GM12878 (cell line): ENCODE measurements at regions not wholly inside any gene's neighbourhood (a gene's known extent, or its start where the extent isn't known, plus 50 kb on each side); places are given as distances from the start of the nearest gene placed in this dataset.

Experiments used
- JUNB ChIP-seq: IDR thresholded peaks from 2 replicates; pipeline ENCODE4 v1.6.1; 2016; ENCODE audit warnings: antibody characterized with exemption, mild to moderate bottlenecking
- TCF12 ChIP-seq: IDR thresholded peaks from 2 replicates; pipeline ENCODE4 v1.6.1; 2011; ENCODE audit warnings: low read depth, mild to moderate bottlenecking, low read length
- YY1 ChIP-seq: IDR thresholded peaks from 2 replicates; pipeline ENCODE4 v1.6.1; 2011; ENCODE audit warnings: low read depth, mild to moderate bottlenecking, low read length
- TF ChIP-seq, protein P1 (sequence below), 3 experiments: IDR thresholded peaks in 2 of 3; conservative IDR thresholded peaks in 1 of 3; 2 replicates each; pipeline ENCODE4 v1.5.1; 2011; ENCODE audit warnings: low read depth in 3 of 3, low read length in 3 of 3, mild to moderate bottlenecking in 3 of 3, control low read depth in 2 of 3, moderate library complexity in 2 of 3, inconsistent platforms in 1 of 3, mixed read lengths in 1 of 3; ENCODE audit not compliant: control insufficient read depth in 2 of 3, insufficient read depth in 1 of 3; ENCODE audit errors: extremely low read depth in 1 of 3

DNA sequence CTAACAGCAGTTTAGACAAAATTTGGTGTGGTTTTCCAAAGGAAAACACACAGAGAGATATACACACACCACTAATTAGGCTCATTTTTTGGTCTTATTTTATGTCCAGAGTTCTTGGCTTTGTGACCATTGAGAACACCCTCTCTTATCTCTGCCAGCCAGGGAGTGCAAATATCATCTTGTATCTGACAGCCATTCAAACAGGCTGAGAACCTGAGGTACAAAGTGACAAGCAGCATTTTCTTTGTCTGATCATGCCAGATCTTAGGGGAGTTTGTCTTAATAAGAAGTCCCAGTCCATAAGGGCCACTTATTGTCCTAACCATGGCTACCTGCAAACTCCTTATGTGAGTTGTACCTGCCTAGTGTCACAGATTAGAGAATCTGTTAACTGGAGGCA lies 1165.2 kb downstream of the BRINP3 start:
- TF ChIP-seq, protein P1, sequence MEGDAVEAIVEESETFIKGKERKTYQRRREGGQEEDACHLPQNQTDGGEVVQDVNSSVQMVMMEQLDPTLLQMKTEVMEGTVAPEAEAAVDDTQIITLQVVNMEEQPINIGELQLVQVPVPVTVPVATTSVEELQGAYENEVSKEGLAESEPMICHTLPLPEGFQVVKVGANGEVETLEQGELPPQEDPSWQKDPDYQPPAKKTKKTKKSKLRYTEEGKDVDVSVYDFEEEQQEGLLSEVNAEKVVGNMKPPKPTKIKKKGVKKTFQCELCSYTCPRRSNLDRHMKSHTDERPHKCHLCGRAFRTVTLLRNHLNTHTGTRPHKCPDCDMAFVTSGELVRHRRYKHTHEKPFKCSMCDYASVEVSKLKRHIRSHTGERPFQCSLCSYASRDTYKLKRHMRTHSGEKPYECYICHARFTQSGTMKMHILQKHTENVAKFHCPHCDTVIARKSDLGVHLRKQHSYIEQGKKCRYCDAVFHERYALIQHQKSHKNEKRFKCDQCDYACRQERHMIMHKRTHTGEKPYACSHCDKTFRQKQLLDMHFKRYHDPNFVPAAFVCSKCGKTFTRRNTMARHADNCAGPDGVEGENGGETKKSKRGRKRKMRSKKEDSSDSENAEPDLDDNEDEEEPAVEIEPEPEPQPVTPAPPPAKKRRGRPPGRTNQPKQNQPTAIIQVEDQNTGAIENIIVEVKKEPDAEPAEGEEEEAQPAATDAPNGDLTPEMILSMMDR (IDR thresholded peaks at IDR 0.05 in 2 of 3, conservative IDR thresholded peaks at IDR 0.05 in 1 of 3; ENCODE audit: control insufficient read depth in 2 of 3, extremely low read depth in 1 of 3, insufficient read depth in 1 of 3, low read depth in 3 of 3, low read length in 3 of 3), result no peak
- no peak for TF ChIP-seq YY1
- TF ChIP-seq JUNB, result no peak
- TF ChIP-seq TCF12, result no peak
